Neural cell (in vitro differentiated cells): ENCODE measurements at regions not wholly inside any gene's neighbourhood (a gene's known extent, or its start where the extent isn't known, plus 50 kb on each side); places are given as distances from the start of the nearest gene placed in this dataset.

Experiments
- H2AFZ ChIP-seq: fragments of 200-600, 300-800 bp; sonication (generic), shearing (Covaris generic); 2 replicates; pipeline ENCODE4 v1.6.0; 2014; ENCODE audit warnings: low read depth, mild to moderate bottlenecking, antibody characterized with exemption, low read length, moderate library complexity
- H3F3A ChIP-seq: fragments of 200-600 bp; shearing (Covaris generic); 2 replicates; pipeline ENCODE4 v1.6.1; 2016; ENCODE audit warnings: mild to moderate bottlenecking, moderate library complexity, mixed read lengths, antibody characterized with exemption, low read length; ENCODE audit not compliant: insufficient read depth, poor library complexity, severe bottlenecking
- H3K27ac ChIP-seq: fragments of 200-600, 300-800 bp; sonication (generic), shearing (Covaris generic); 2 replicates; pipeline ENCODE4 v1.5.1; 2014; ENCODE audit warnings: mild to moderate bottlenecking, low read length, moderate library complexity
- H3K27me3 ChIP-seq: fragments of 300-800, 200-600 bp; sonication (generic), shearing (Covaris generic); 2 replicates; pipeline ENCODE4 v1.6.0; 2014; ENCODE audit warnings: mild to moderate bottlenecking, low read depth, low read length, moderate library complexity; ENCODE audit not compliant: insufficient read depth
- H3K36me3 ChIP-seq: fragments of 300-800, 200-600 bp; sonication (generic), shearing (Covaris generic); 2 replicates; pipeline ENCODE4 v1.5.1; 2014; ENCODE audit warnings: mild to moderate bottlenecking, antibody characterized with exemption, low read length, moderate library complexity; ENCODE audit not compliant: insufficient read depth
- H3K4me2 ChIP-seq: fragments of 300-800, 200-600 bp; sonication (generic), shearing (Covaris generic); 2 replicates; pipeline ENCODE4 v1.6.0; 2014; ENCODE audit warnings: mild to moderate bottlenecking, low read length
- H3K4me3 ChIP-seq: fragments of 300-800, 200-600 bp; sonication (generic), shearing (Covaris generic); 2 replicates; pipeline ENCODE4 v1.5.1; 2014; ENCODE audit warnings: mild to moderate bottlenecking, low read length, moderate library complexity
- H3K79me2 ChIP-seq: fragments of 200-600 bp; shearing (Covaris generic); replicated peaks from 2 replicates; pipeline ENCODE4 v1.6.0; 2014; ENCODE audit warnings: mild to moderate bottlenecking, low read length, moderate library complexity; ENCODE audit not compliant: insufficient read depth
- H3K9ac ChIP-seq: fragments of 300-800, 200-600 bp; sonication (generic), shearing (Covaris generic); 2 replicates; pipeline ENCODE4 v1.6.1; 2016; ENCODE audit warnings: mild to moderate bottlenecking, low read length, mixed read lengths
- H3K9me2 ChIP-seq: fragments of 200-600 bp; shearing (Covaris generic); 2 replicates; pipeline ENCODE4 v1.6.1; 2016; ENCODE audit warnings: mild to moderate bottlenecking, low read length, mixed read lengths; ENCODE audit not compliant: insufficient read depth
- H3K9me3 ChIP-seq: fragments of 200-600, 300-800 bp; sonication (generic), shearing (Covaris generic); 2 replicates; pipeline ENCODE4 v1.6.1; 2016; ENCODE audit warnings: mild to moderate bottlenecking, mixed run types, low read length, moderate library complexity, mixed read lengths
- H4K20me1 ChIP-seq: fragments of 200-600 bp; shearing (Covaris generic); 2 replicates; pipeline ENCODE4 v1.6.1; 2016; ENCODE audit warnings: mild to moderate bottlenecking, mixed run types; ENCODE audit not compliant: insufficient read depth
- EP300 ChIP-seq: fragments of 450-650 bp; conservative IDR thresholded peaks from 2 replicates; pipeline ENCODE4 v1.6.1; 2014; ENCODE audit warnings: antibody characterized with exemption, mild to moderate bottlenecking, moderate library complexity; ENCODE audit not compliant: poor library complexity, severe bottlenecking
- MXI1 ChIP-seq: fragments of 450-650 bp; conservative IDR thresholded peaks from 2 replicates; pipeline ENCODE4 v1.6.1; 2014; ENCODE audit warnings: antibody characterized with exemption, mild to moderate bottlenecking; ENCODE audit not compliant: poor library complexity, severe bottlenecking
- POLR2AphosphoS5 ChIP-seq: IDR thresholded peaks from 2 replicates; pipeline ENCODE4 v1.6.1; 2012
- RAD21 ChIP-seq: fragments of 450-650 bp; conservative IDR thresholded peaks from 2 replicates; pipeline ENCODE4 v1.6.1; 2014; ENCODE audit warnings: antibody characterized with exemption, mild to moderate bottlenecking, moderate library complexity
- SMC3 ChIP-seq: fragments of 450-650 bp; conservative IDR thresholded peaks from 2 replicates; pipeline ENCODE4 v1.6.1; 2014; ENCODE audit warnings: antibody characterized with exemption, mild to moderate bottlenecking, moderate library complexity; ENCODE audit not compliant: poor library complexity
- TAF1 ChIP-seq: IDR thresholded peaks from 2 replicates; pipeline ENCODE4 v1.6.1; 2012; ENCODE audit warnings: low read depth
- TF ChIP-seq, protein P1 (sequence below): IDR thresholded peaks from 2 replicates; pipeline ENCODE4 v1.6.1; 2012; ENCODE audit warnings: borderline replicate concordance

DNA sequence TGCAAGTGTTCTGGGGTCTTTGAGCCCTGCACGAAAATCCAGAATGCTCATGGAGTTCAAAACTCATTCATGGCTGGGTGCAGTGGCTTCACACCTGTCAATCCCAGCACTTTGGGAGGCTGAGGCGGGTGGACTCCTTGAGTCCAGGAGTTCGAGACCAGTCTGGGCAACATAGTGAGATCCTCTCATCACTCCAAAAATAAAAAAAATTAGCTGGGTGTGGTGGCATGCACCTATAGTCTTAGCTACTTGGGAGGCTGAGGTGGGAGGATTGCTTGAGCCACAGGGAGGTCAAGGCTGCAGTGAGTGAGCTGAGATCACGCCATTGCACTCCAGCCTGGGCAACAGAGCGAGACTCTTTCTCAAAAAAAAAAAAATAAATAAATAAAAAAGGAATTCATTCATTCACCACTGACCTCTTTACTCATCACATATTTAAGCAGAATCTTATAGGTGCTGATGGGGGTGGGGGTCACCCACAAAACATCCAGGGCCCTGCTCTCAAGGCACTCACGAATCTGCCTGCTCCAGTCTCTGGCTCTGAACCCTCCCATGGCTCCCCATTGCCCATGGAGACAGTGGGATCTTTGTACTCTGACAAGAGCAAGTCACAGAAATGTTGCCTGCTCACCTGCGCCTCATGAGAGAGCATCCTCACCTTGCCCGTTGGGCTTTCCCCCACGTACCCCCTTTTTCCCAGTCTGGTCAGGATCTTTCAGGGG is 76.7 kb upstream of the IER5L start:
- H4K20me1 ChIP-seq, result no peaks in the 10 kb centered on the region
- H3K4me2 ChIP-seq, result no peak overlapping the region
- H3K9me2 ChIP-seq, result no peaks in the 10 kb centered on the region
- H3K27me3 ChIP-seq, result no peaks in the 10 kb centered on the region
- no peaks in the 10 kb centered on the region for H3K9me3 ChIP-seq
- H3K79me2 ChIP-seq, result no peaks in the 10 kb centered on the region
- no peak overlapping the region for H3K4me3 ChIP-seq
- TF ChIP-seq RAD21 (no peak), SMC3 (no peak), POLR2AphosphoS5 (no peak)
- TF ChIP-seq, protein P1, sequence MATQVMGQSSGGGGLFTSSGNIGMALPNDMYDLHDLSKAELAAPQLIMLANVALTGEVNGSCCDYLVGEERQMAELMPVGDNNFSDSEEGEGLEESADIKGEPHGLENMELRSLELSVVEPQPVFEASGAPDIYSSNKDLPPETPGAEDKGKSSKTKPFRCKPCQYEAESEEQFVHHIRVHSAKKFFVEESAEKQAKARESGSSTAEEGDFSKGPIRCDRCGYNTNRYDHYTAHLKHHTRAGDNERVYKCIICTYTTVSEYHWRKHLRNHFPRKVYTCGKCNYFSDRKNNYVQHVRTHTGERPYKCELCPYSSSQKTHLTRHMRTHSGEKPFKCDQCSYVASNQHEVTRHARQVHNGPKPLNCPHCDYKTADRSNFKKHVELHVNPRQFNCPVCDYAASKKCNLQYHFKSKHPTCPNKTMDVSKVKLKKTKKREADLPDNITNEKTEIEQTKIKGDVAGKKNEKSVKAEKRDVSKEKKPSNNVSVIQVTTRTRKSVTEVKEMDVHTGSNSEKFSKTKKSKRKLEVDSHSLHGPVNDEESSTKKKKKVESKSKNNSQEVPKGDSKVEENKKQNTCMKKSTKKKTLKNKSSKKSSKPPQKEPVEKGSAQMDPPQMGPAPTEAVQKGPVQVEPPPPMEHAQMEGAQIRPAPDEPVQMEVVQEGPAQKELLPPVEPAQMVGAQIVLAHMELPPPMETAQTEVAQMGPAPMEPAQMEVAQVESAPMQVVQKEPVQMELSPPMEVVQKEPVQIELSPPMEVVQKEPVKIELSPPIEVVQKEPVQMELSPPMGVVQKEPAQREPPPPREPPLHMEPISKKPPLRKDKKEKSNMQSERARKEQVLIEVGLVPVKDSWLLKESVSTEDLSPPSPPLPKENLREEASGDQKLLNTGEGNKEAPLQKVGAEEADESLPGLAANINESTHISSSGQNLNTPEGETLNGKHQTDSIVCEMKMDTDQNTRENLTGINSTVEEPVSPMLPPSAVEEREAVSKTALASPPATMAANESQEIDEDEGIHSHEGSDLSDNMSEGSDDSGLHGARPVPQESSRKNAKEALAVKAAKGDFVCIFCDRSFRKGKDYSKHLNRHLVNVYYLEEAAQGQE, result no peak
- H3K36me3 ChIP-seq, result no peaks in the 10 kb centered on the region
- no peak overlapping the region for H2AFZ ChIP-seq
- no peak overlapping the region for H3K27ac ChIP-seq
- no peak overlapping the region for H3K9ac ChIP-seq
- H3F3A ChIP-seq, result no peaks in the 10 kb centered on the region

DNA sequence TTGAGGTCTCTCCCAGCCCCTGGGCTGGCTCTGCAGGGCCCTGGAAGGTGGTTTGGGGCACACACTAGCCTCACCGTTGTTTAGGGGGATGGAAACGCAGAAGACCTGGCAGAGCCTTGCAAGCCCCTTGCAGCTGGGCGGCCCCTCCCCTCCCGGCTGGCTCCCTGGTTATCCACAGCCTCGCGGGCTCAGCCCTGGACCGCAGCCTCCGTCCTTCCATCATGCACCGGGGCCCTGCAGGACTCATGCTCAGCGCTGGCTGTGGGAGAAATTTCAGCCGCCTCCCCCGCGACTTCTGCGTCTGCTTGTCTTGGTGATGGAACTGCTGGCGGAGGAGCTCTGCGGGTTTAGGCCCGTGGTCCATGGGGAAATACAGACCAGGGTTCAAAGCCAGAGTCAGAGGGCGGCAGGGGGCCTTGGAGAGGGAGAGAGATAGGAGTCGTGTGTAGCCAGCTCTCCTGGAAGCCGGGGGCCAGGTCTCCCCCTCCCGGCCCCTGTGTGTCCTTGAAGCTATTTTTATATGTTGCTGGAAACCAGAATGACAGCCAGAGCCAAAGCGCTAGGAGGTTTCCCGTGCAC is 75.8 kb upstream of the IER5L start:
- no peak overlapping the region for H2AFZ ChIP-seq
- H3K9ac ChIP-seq, result no peak overlapping the region
- no peaks in the 10 kb centered on the region for H3K36me3 ChIP-seq
- no peaks in the 10 kb centered on the region for H3K9me3 ChIP-seq
- no peaks in the 10 kb centered on the region for H3K9me2 ChIP-seq
- no peaks in the 10 kb centered on the region for H4K20me1 ChIP-seq
- no peak overlapping the region for H3K4me3 ChIP-seq
- H3K27me3 ChIP-seq, result no peaks in the 10 kb centered on the region
- no peak overlapping the region for H3K27ac ChIP-seq
- no peak overlapping the region for H3K4me2 ChIP-seq
- TF ChIP-seq TAF1 (no peak), RAD21 (no peak), MXI1 (no peak), POLR2AphosphoS5 (no peak), EP300 (no peak)
- TF ChIP-seq, protein P1, result no peak
- no peaks in the 10 kb centered on the region for H3F3A ChIP-seq
- no peaks in the 10 kb centered on the region for H3K79me2 ChIP-seq
